GM12878 (cell line): ENCODE measurements at regions not wholly inside any gene's neighbourhood (a gene's known extent, or its start where the extent isn't known, plus 50 kb on each side); places are given as distances from the start of the nearest gene placed in this dataset.

Experiments
- ATF2 ChIP-seq: IDR thresholded peaks from 2 replicates; pipeline ENCODE4 v1.6.1; 2012; ENCODE audit warnings: low read length, inconsistent platforms
- CREB1 ChIP-seq: IDR thresholded peaks from 2 replicates; pipeline ENCODE4 v1.6.1; 2012; ENCODE audit warnings: low read depth, mild to moderate bottlenecking, inconsistent platforms
- CTCF ChIP-seq, 3 experiments: IDR thresholded peaks in 2 of 3; conservative IDR thresholded peaks in 1 of 3; 2 replicates each; pipeline ENCODE4 v1.5.1; 2011; ENCODE audit warnings: low read depth in 3 of 3, low read length in 3 of 3, mild to moderate bottlenecking in 3 of 3, control low read depth in 2 of 3, moderate library complexity in 2 of 3, inconsistent platforms in 1 of 3, mixed read lengths in 1 of 3; ENCODE audit not compliant: control insufficient read depth in 2 of 3, insufficient read depth in 1 of 3; ENCODE audit errors: extremely low read depth in 1 of 3
- E2F4 ChIP-seq: IDR thresholded peaks from 2 replicates; pipeline ENCODE4 v1.6.1; 2012; ENCODE audit warnings: low read depth, low read length, improper control_type of control experiment
- E2F8 ChIP-seq: fragments of 450-650 bp; IDR thresholded peaks from 2 replicates; pipeline ENCODE4 v1.6.1; 2018; ENCODE audit warnings: mild to moderate bottlenecking, low read depth, moderate library complexity; ENCODE audit not compliant: partially characterized antibody
- EZH2 ChIP-seq: IDR thresholded peaks from 2 replicates; pipeline ENCODE4 v1.6.1; 2012; ENCODE audit warnings: low read depth, mild to moderate bottlenecking, control low read depth, inconsistent platforms, low read length, borderline replicate concordance; ENCODE audit not compliant: control insufficient read depth
- GABPA ChIP-seq: IDR thresholded peaks from 2 replicates; pipeline ENCODE4 v1.6.1; 2014; ENCODE audit warnings: antibody characterized with exemption, low read depth, mild to moderate bottlenecking, inconsistent platforms
- JUND ChIP-seq: IDR thresholded peaks from 2 replicates; pipeline ENCODE4 v1.6.1; 2012; ENCODE audit warnings: low read depth, mild to moderate bottlenecking, low read length, improper control_type of control experiment, moderate library complexity
- MAX ChIP-seq: IDR thresholded peaks from 2 replicates; pipeline ENCODE4 v1.6.1; 2012; ENCODE audit warnings: low read depth, low read length, improper control_type of control experiment
- MEF2B ChIP-seq: fragments of 450-650 bp; IDR thresholded peaks from 2 replicates; pipeline ENCODE4 v1.6.1; 2018; ENCODE audit warnings: mild to moderate bottlenecking, moderate library complexity; ENCODE audit not compliant: partially characterized antibody, poor library complexity, severe bottlenecking
- POLR2AphosphoS5 ChIP-seq: IDR thresholded peaks from 2 replicates; pipeline ENCODE4 v1.6.1; 2011; ENCODE audit warnings: mild to moderate bottlenecking, low read length, inconsistent platforms
- RCOR1 ChIP-seq: conservative IDR thresholded peaks from 2 replicates; pipeline ENCODE4 v1.6.1; 2012; ENCODE audit warnings: low read depth, low read length, improper control_type of control experiment
- TF ChIP-seq, protein P1 (sequence below): fragments of 450-650 bp; IDR thresholded peaks from 2 replicates; pipeline ENCODE4 v1.6.1; 2017; ENCODE audit warnings: mild to moderate bottlenecking
- TF ChIP-seq, protein P2 (sequence below): fragments of 450-650 bp; formaldehyde crosslinking; IDR thresholded peaks from 2 replicates; pipeline ENCODE4 v1.5.0; 2022; ENCODE audit warnings: mild to moderate bottlenecking, missing genetic modification characterization

DNA sequence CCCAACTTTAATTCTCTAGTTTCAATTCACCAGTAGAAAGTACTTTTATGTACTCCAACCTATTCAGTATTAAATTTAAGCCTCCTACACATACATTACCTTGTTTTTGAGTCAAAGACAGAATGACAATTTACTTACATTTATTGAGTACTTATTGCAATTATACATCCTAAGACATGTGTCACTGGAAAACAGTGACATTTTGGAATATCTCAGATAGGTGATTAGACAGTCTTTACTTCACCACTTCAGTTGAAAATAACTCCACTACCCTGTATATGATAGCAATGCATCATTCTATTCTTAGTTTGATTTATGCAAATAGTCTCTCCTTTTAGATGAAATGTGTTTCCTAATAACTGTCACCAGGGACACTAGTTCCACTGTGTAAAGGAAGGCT, 461.5 kb downstream of the TUSC7 start:
- TF ChIP-seq MAX (no peak), E2F8 (no peak), CTCF (IDR thresholded peaks at IDR 0.05 in 2 of 3, conservative IDR thresholded peaks at IDR 0.05 in 1 of 3; ENCODE audit: control insufficient read depth in 2 of 3, extremely low read depth in 1 of 3, insufficient read depth in 1 of 3, low read depth in 3 of 3, low read length in 3 of 3) (no peak), POLR2AphosphoS5 (no peak), EZH2 (no peak), E2F4 (no peak), GABPA (no peak), RCOR1 (no peak), ATF2 (no peak), MEF2B (no peak), CREB1 (no peak), JUND (no peak)
- TF ChIP-seq, protein P1, sequence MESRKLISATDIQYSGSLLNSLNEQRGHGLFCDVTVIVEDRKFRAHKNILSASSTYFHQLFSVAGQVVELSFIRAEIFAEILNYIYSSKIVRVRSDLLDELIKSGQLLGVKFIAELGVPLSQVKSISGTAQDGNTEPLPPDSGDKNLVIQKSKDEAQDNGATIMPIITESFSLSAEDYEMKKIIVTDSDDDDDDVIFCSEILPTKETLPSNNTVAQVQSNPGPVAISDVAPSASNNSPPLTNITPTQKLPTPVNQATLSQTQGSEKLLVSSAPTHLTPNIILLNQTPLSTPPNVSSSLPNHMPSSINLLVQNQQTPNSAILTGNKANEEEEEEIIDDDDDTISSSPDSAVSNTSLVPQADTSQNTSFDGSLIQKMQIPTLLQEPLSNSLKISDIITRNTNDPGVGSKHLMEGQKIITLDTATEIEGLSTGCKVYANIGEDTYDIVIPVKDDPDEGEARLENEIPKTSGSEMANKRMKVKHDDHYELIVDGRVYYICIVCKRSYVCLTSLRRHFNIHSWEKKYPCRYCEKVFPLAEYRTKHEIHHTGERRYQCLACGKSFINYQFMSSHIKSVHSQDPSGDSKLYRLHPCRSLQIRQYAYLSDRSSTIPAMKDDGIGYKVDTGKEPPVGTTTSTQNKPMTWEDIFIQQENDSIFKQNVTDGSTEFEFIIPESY: no peak
- TF ChIP-seq, protein P2, sequence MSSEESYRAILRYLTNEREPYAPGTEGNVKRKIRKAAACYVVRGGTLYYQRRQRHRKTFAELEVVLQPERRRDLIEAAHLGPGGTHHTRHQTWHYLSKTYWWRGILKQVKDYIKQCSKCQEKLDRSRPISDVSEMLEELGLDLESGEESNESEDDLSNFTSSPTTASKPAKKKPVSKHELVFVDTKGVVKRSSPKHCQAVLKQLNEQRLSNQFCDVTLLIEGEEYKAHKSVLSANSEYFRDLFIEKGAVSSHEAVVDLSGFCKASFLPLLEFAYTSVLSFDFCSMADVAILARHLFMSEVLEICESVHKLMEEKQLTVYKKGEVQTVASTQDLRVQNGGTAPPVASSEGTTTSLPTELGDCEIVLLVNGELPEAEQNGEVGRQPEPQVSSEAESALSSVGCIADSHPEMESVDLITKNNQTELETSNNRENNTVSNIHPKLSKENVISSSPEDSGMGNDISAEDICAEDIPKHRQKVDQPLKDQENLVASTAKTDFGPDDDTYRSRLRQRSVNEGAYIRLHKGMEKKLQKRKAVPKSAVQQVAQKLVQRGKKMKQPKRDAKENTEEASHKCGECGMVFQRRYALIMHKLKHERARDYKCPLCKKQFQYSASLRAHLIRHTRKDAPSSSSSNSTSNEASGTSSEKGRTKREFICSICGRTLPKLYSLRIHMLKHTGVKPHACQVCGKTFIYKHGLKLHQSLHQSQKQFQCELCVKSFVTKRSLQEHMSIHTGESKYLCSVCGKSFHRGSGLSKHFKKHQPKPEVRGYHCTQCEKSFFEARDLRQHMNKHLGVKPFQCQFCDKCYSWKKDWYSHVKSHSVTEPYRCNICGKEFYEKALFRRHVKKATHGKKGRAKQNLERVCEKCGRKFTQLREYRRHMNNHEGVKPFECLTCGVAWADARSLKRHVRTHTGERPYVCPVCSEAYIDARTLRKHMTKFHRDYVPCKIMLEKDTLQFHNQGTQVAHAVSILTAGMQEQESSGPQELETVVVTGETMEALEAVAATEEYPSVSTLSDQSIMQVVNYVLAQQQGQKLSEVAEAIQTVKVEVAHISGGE: no peak
